HG02884 (cell line): ENCODE measurements at regions not wholly inside any gene's neighbourhood (a gene's known extent, or its start where the extent isn't known, plus 50 kb on each side); places are given as distances from the start of the nearest gene placed in this dataset.

Experiments
- ATAC-seq: cut with Tn5 transposase; IDR thresholded peaks from one replicate; pipeline ENCODE4 v1.9.1; 2021; ENCODE audit warnings: mild to moderate bottlenecking, moderate library complexity; ENCODE audit not compliant: unreplicated experiment

- no peak for ATAC-seq
Observed at GRCh38 chr12:91565846-91566245, 383.2 kb upstream of the DCN start.

- no peak for ATAC-seq
Observed at GRCh38 chr12:91565246-91565645, 382.6 kb upstream of the DCN start.

- no peak for ATAC-seq
Observed at GRCh38 chr12:91563011-91563765, 380.6 kb upstream of the DCN start.

GRCh38 chr12:91562476-91562875 is 379.9 kb upstream of the DCN start:
- no peak for ATAC-seq

- ATAC-seq: no peak
Observed at GRCh38 chr12:91561958-91562325, 379.3 kb upstream of the DCN start.

DNA sequence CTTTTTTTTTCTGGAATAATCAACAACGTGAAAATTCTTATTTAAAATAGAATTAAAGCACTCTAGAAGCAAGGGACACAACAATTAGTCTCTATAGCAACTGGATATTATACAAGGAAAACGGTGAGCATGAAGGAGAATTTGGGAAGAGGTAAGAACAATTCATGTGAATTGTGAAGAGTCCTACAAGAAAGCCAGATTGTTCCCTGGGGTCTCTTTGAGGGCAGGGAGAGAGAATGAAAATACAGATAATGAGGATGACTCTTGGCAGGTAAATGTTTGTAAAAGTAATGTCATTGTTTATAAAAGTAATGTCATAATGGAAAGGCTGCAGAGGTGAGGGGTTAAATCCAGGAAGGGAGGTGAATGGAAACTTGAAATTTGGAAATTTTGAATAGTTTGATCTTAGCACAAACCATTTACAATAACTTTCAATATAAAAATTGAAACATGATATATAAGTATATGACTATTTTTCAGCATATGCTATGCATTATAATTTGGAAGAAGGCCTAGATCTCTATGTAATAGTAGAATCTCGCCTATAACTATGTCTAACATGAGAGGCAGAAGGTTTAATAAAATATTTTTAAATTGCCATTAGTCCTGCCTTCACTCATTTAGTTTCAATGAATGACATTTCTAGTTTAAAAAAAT is 378.8 kb upstream of the DCN start:
- no peak for ATAC-seq

DNA sequence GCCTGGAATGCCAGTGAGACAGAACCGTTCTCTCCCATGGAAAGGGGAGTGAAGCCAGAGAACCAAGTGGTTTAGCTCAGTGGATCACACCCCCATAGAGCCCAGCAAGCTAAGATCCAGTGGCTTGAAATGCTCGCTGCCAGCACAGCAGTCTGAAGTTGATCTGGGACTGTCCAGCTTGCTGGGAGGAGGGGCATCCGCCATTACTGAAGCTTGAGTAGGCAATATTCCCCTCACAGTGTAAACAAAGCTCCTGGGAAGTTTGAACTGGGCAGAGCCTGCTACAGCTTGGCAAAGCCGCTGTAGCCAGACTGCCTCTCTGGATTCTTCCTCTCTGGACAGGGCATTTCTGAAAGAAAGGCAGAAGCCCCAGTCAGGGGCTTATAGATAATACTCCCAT is 374.3 kb upstream of the DCN start:
- ATAC-seq: no peak

DNA sequence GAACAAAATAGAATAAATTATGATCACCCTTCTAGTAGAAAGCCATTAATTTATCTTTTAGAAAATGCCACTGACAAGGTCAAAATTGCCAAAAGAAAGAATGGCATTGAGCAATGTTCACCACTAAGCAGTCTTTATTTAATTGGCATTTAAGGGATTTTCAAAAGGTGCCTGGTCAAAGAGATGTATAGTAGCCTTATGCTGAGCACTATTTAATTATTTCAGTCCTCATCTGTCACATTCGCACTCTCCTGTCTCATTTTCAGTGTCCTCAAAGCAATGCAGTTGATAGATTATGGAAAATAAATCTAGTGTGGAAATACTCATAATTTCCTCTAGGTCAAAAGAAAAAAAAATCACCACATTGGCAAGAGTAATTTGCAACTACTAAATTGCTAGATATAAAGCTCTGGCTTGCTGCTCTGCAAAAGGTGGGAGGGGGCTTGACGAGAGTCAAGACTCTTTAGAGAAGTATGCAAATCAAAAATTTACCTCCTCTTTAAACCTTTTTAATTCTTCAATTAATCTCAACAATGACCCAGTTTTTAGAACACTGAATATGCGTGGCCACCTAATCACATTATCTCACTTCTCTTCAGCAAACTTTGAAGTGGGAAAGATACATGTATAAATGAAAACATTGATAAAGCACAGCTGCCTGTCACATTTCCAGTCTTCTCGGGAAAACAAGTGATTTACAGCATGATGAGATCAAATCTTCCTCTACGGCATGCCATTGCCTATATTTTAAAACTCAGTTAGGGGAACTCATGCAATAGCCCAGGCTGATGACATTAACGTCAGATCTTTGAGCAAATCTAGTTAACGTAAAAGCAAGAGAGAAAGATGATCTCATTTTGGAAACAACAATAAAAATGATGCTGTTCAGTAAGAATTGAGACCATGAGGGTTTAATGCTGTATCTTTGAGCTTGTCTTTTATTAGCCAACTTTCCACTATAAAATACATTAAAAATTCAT is 373.1 kb upstream of the DCN start:
- ATAC-seq: no peak

DNA sequence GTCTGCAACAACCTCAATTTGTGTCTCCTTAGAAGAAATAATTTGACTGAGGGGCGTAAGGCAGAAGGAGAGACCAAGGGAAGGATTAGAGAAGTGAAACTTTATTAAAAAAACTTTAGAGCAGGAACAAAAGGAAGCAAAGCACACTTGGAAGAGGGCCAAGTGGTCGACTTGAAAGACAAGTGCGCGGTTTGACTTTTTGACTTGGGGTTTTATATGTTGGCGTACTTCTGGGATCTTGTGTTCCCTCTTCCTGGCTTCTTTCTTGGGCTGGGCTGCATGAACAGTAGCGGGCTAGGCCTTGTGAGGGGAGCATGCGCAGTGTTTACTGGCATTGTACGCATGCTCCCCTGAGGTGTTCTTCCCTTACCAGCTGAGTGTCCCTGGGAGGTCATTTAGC is 369.3 kb upstream of the DCN start:
- ATAC-seq: no peak

DNA sequence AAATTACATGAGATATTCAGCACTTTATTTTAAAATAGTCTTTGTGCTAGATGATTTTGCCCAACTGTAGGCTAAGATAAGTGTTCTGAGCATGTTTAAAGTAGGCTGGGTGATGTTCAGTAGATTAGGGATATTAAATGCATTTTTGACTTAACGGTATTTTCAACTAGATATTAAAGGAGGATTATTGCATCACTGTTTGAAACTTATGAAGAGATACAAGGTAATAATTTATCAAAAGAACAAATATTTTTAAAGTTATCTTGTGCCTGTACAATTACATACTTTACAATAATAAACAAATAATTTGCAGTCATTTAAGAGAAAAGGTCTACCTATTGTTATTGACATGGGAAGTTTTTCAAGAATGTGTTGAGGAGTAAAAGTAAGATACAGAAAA is 368.6 kb upstream of the DCN start:
- ATAC-seq: no peak

DNA sequence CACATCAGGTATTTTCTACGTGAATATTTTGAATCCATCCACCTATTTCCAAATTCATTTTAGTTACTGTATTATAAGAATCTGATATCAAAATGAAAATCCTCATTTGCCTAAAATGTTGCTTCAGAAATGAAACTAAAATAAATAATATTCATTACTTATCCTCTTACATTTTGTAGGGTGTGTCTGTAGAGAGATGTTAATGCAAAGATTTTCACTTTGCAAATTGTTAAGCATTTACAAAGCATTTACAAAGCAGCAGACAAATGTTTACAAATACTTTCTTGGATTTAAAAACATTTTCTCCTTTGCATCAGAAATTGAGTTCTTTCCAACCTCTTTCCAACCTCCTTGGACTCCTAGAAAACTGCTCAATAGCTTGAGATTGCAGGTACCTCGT is 360.0 kb upstream of the DCN start:
- no peak for ATAC-seq

DNA sequence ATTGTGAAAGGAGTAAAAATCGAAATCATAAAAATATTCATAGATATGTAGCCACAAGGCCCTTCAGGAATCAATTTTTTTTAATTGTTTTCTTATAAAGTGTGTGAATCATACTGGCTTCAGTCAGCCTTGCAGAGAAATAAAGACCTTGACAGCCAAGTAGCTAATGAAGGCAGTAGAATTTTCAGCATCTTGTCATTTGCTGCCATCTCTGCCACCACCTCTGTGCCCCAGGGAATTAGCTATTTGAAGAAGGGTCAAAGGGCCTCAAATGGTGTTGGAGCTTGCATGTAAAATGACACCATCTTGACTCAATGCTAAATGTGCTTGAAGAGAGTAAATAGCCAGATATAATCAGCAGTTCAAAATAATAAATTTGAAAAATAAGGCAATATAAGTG is 359.4 kb upstream of the DCN start:
- ATAC-seq: no peak

GRCh38 chr12:91538418-91538817 is 355.8 kb upstream of the DCN start:
- no peak for ATAC-seq

GRCh38 chr12:91533366-91533765 is 350.7 kb upstream of the DCN start:
- no peak for ATAC-seq

GRCh38 chr12:91529829-91530228 is 347.2 kb upstream of the DCN start:
- no peak for ATAC-seq

DNA sequence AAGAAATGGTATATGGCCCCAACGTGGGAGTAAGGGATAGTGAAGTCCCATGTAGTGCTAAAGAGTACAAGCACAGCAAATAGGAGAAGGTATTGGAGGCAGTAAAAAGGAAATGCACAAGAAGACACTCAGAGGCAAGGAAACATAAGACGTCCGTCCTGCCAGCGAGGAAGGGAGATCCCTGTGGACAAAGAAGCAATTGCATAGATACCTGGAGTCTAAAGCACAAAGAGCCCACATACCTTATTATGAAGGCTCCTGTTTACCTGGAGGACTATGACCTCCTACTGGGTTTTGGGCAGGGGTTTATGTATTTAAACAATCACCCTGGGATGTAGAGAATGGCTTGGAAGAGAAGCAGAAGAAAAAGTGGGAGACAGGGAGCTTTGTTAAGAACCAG is 341.2 kb upstream of the DCN start:
- ATAC-seq: no peak

- no peak for ATAC-seq
Observed at GRCh38 chr12:91516695-91517047, 334.1 kb upstream of the DCN start.

- no peak for ATAC-seq
Observed at GRCh38 chr12:91515944-91516694, 333.5 kb upstream of the DCN start.

DNA sequence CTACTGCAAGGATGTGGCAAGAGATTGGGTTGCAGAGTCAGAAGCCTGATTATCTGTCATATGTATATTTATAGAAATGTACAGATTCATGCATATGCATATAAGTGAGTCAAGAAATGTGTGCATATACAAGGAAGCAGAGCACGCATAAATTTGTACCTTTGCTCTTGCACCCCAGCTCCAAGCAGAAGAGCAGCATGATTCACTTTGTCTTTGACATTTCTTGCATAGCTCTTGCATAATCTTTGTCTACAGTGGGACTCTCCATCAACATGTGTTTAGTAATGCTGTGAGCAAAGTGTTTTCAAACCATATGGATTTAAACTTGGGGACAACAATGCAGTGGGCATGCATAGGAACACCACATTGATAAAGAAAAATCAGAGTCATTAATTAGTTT is 330.7 kb upstream of the DCN start:
- ATAC-seq: no peak

DNA sequence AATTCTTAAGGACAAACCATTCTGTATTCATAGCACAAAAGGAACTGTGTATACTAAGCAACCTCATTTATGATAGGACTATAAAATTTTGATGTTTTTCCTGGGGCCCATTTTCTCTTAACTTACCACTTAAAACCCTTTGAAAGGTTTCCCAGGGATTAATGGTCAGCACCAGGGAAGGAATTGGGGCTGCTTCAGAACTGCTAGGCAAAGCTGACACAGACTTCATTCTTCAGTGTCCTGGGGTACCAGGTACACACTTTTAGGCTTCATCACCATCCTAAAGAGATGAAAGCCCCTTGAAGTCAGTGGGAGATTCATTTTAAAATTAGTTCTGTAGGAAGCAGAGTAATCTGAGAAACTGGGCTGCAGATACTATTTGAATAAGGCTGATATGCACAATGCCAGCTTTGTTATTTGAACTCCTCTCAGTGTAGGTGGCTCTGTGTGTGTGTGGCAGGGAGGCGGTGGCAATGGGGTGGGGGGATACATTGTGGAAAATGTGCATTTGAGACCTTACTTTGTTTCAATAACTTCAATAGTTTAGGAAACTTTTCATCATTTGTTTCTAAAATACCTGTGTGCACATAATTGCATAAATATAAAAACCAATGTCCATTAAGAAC is 329.3 kb upstream of the DCN start:
- no peak for ATAC-seq

GRCh38 chr12:91507754-91508153 is 325.1 kb upstream of the DCN start:
- no peak for ATAC-seq
